Anterior cingulate cortex (tissue), 58 donors: ENCODE measurements at regions not wholly inside any gene's neighbourhood (a gene's known extent, or its start where the extent isn't known, plus 50 kb on each side); places are given as distances from the start of the nearest gene placed in this dataset.

Source experiments
- DNase-seq, 58 donors: peaks; one replicate each; lab custom pipeline; 2025; lab: John Stamatoyannopoulos, UW

GRCh38 chr7:50178166-50178565 lies 85.1 kb upstream of the ZPBP start:
- no peak for DNase-seq

- no peak for DNase-seq
Observed at GRCh38 chr7:50174948-50175347, 81.9 kb upstream of the ZPBP start.

GRCh38 chr7:50166997-50167965 lies 74.2 kb upstream of the ZPBP start:
- DNase-seq: no peak

- no peak for DNase-seq
Observed at GRCh38 chr7:50164559-50165170, 71.6 kb upstream of the ZPBP start.

GRCh38 chr7:50160206-50160605 lies 67.2 kb upstream of the ZPBP start:
- peak in 1 of 58 donors; percentile 4 for DNase-seq

GRCh38 chr7:50159154-50159553 lies 66.1 kb upstream of the ZPBP start:
- DNase-seq: no peak

GRCh38 chr7:50156706-50157105 lies 63.7 kb upstream of the ZPBP start:
- no peak for DNase-seq

- DNase-seq: no peak
Observed at GRCh38 chr7:50156163-50156562, 63.1 kb upstream of the ZPBP start.

- DNase-seq: no peak
Observed at GRCh38 chr7:50155755-50156154, 62.7 kb upstream of the ZPBP start.

- DNase-seq: no peak
Observed at GRCh38 chr7:50153995-50154394, 60.9 kb upstream of the ZPBP start.

- DNase-seq: no peak
Observed at GRCh38 chr7:50153148-50153547, 60.1 kb upstream of the ZPBP start.

GRCh38 chr7:50152486-50152885 lies 59.4 kb upstream of the ZPBP start:
- DNase-seq: no peak

GRCh38 chr7:50151661-50152060 lies 58.6 kb upstream of the ZPBP start:
- no peak for DNase-seq

GRCh38 chr7:50151001-50151400 lies 58.0 kb upstream of the ZPBP start:
- DNase-seq: no peak

- no peak for DNase-seq
Observed at GRCh38 chr7:50149369-50149768, 56.3 kb upstream of the ZPBP start.

- no peak for DNase-seq
Observed at GRCh38 chr7:50147951-50148808, 55.1 kb upstream of the ZPBP start.

GRCh38 chr7:50146692-50147091 lies 53.6 kb upstream of the ZPBP start:
- DNase-seq: no peak

GRCh38 chr7:50145801-50146338 lies 52.8 kb upstream of the ZPBP start:
- no peak for DNase-seq

GRCh38 chr7:50145226-50145625 lies 52.2 kb upstream of the ZPBP start:
- no peak for DNase-seq
